ENCODE measurements at regions not wholly inside any gene's neighbourhood (a gene's known extent, or its start where the extent isn't known, plus 50 kb on each side); places are given as distances from the start of the nearest gene placed in this dataset.

DNA sequence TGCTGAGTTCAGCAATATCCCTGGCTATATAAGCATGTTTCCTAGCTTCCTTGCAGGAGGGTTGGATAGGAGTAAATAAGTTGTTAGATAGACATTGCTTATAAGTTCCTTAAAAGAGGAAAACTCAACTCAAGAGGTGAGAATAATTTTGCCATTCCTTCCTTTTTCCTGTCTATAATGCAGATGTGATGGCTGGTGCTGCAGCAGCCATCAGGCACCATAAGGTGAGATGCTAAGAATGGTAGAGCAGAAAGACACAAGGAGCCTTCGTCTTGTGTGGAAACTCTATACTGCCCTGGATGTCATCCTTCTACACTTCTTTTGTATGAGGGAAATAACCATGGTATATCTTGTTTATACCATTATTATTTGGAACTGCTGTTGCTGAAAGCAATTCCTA, 74.5 kb upstream of the GRK3 start:
- TF ChIP-seq, protein P1, sequence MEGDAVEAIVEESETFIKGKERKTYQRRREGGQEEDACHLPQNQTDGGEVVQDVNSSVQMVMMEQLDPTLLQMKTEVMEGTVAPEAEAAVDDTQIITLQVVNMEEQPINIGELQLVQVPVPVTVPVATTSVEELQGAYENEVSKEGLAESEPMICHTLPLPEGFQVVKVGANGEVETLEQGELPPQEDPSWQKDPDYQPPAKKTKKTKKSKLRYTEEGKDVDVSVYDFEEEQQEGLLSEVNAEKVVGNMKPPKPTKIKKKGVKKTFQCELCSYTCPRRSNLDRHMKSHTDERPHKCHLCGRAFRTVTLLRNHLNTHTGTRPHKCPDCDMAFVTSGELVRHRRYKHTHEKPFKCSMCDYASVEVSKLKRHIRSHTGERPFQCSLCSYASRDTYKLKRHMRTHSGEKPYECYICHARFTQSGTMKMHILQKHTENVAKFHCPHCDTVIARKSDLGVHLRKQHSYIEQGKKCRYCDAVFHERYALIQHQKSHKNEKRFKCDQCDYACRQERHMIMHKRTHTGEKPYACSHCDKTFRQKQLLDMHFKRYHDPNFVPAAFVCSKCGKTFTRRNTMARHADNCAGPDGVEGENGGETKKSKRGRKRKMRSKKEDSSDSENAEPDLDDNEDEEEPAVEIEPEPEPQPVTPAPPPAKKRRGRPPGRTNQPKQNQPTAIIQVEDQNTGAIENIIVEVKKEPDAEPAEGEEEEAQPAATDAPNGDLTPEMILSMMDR (IDR thresholded peaks at IDR 0.05), result no peak
- no peak for TF ChIP-seq POLR2A (IDR thresholded peaks at IDR 0.05)
